ENCODE measurements at regions not wholly inside any gene's neighbourhood (a gene's known extent, or its start where the extent isn't known, plus 50 kb on each side); places are given as distances from the start of the nearest gene placed in this dataset.
"Not testable (repeated sequence)": the region's sequence is repeated elsewhere in the genome, so short reads cannot be mapped to it uniquely, and the experiment has no call there.

GRCh38 chr22:25404928-25405816 is 159.3 kb upstream of the GRK3 start:
- intact Hi-C loops (cut with DNase I, micrococcal nuclease), result no loop called here
- DNase-seq (peak; percentile 78 to 87), ATAC-seq (peak; percentile 71)

- intact Hi-C loops (cut with DNase I, micrococcal nuclease), result no loop called here
- no peak for ATAC-seq
- no peak for DNase-seq
These were observed 158.5 kb upstream of the GRK3 start for GRCh38 chr22:25405841-25406509.

DNA sequence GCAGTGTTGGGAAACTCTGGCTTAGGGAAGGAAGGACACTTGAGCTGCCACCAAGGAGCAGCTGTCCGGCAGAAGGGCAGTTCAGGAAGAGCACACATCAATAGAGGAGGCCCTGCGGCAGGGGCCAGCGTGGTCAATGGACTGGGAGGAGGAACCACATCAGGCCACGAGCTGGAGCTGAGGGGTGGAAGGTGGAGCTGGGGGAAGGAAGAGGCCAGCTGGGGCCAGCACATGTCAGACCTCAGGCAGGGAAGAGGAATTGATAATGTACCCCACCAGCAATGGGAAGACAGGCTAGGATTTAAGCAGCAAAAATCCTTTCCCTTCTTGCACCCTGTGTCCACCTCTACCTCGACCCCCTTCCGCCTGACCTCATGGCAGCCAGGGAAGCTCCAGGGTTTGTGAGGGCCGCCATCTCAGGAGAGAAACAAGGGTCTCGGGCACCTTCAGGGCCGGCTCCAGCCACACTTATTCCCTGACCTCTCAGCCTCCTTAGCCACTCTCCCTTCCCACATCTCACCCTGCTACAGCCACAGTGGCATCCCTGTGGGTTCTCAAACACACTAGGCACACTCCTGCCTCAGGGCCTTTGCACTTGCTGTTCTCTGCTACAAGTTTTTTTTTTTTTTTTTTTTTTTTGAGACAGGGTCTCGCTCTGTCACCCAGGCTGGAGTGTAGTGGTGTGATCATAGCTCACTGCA is 157.8 kb upstream of the GRK3 start:
- ATAC-seq, result no peak
- intact Hi-C loops (cut with DNase I, micrococcal nuclease), result no loop called here
- peak in 1 of 2 donors; percentile 60 for DNase-seq

- ATAC-seq (no peak), DNase-seq (no peak)
- intact Hi-C loops (cut with DNase I, micrococcal nuclease), result no loop called here
These were observed 157.1 kb upstream of the GRK3 start for GRCh38 chr22:25407226-25407858.

DNA sequence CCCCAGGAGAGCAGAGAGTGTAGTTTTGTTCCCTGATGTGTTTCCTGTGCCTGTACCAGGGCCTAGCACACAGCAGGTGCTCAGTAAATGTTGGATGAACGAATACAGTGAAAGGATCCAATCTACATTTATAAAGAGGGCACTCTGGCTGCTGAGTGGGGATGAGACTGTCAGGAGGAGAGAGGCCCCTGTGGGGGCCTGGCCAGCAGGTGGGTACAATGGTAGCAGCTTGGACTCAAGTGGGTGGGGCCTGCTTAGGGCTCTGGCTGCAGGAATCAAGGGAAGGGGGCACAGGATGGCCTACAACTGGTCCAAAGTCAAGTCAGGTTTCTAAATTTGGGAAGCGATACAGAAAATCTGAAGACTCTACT is 156.6 kb upstream of the GRK3 start:
- DNase-seq (no peak), ATAC-seq (no peak)
- intact Hi-C loops (cut with DNase I, micrococcal nuclease), result no loop called here

DNA sequence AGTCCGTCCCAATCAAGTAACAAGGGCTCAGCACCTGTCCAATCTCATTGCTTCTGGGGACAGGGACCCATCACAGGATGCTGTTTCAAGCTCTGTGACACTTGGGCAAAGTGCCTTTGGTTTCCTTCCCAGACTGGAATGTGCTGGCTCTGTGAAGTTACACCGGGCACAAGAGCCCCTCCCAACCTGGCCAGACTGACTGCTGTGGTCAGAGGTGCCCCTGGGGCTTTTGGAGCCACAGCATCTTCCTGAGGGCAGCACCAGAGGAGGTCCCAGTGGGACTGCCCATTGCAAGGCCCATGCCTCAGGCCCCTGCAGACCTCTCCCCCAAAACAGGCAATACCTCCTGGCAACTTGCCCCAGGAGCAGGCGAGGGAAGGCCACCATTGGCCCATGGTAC is 155.2 kb upstream of the GRK3 start:
- DNase-seq, result no peak
- intact Hi-C loops (cut with DNase I, micrococcal nuclease), result no loop called here
- no peak for ATAC-seq

- DNase-seq, result no peak
- no peak for ATAC-seq
- intact Hi-C loops (cut with DNase I, micrococcal nuclease), result no loop called here
These were observed 153.6 kb upstream of the GRK3 start for GRCh38 chr22:25410849-25411248.

DNA sequence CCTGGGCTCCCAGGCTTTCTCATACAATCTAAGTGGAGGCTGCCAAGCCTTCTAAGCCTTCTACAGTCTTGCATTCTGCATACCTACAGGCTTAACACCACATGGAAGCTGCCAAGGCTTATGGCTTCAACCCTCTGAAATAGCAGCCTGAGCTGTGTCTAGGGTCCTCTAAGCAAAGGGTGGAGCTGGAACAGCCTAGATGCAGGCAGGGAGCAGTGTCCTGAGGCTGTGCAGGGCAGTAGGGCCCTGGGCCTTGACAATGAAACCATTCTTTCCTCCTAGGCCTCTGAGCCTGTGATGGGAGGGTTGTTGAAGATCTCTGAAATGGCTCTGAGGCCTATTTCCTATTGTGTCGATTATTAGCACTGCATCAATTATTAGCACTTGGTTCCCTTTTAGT is 150.9 kb upstream of the GRK3 start:
- ATAC-seq, result no peak
- intact Hi-C loops (cut with DNase I, micrococcal nuclease), result no loop called here
- DNase-seq, result no peak

- intact Hi-C loops (cut with DNase I, micrococcal nuclease); ATAC-seq; DNase-seq: not testable (repeated sequence)
These were observed 148.7 kb upstream of the GRK3 start for GRCh38 chr22:25415731-25416130.

GRCh38 chr22:25417826-25418225 is 146.6 kb upstream of the GRK3 start:
- ATAC-seq; intact Hi-C loops (cut with DNase I, micrococcal nuclease): not testable (repeated sequence)

DNA sequence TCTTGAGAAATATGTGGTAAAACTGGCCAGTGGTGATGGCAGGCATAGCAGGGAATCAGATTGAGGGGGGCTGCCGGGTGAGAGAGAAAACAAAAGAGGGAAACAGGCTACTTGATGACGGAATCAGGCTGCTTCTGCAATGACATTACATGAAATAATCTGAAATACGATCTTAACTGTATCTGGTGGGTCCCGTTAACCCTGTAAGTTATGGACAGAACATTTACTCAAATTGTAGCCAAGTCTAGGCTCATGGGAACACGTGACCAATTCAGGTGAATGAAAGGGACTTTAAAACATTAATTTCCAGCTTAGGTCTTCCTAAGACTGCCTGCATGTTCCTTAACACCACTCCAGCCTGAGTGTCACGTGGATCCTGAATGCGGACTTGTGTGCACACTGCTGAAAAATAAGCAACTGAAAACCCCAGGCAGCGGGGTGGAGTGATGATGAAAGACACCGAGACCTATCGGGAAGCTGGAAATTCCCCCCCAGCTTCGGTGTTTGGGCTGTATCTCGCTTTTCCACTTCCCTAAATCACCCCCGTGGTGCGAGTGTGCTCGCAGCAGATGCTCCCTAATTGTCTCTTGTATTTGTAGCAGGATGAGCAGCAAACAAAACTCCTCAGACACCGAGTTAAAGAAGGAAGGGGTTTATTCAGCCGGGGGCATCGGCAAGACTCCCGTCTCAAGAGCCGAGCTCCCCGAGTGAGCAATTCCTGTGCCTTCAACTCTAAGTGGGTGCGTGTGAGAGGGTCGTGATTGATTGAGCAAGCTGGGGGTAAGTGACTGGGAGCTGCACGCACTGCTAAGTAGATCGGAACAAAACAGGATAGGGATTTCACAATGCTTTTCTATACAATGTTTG is 145.0 kb upstream of the GRK3 start:
- intact Hi-C loops (cut with DNase I, micrococcal nuclease), result no loop called here
- DNase-seq, result peak; percentile 40 to 66
- peak; percentile 56 for ATAC-seq

More at GRCh38 chr22:25417826-25418225, 146.6 kb upstream of the GRK3 start:
- not testable (repeated sequence) for DNase-seq

- ATAC-seq, result peak; percentile 64
- DNase-seq; intact Hi-C loops (cut with DNase I, micrococcal nuclease): not testable (repeated sequence)
These were observed 144.4 kb upstream of the GRK3 start for GRCh38 chr22:25420114-25420441.

GRCh38 chr22:25420471-25420924 is 144.0 kb upstream of the GRK3 start:
- intact Hi-C loops (cut with DNase I, micrococcal nuclease), result no loop called here
- peak; percentile 38 for ATAC-seq
- no peak for DNase-seq

GRCh38 chr22:25420925-25421904 is 143.3 kb upstream of the GRK3 start:
- peak in 1 of 2 donors; percentile 36 for DNase-seq
- intact Hi-C loops (cut with DNase I, micrococcal nuclease), result no loop called here
- peak; percentile 67 for ATAC-seq

GRCh38 chr22:25426530-25427308 is 137.8 kb upstream of the GRK3 start:
- DNase-seq; intact Hi-C loops (cut with DNase I, micrococcal nuclease); ATAC-seq: not testable (repeated sequence)

- DNase-seq; intact Hi-C loops (cut with DNase I, micrococcal nuclease); ATAC-seq: not testable (repeated sequence)
These were observed 132.7 kb upstream of the GRK3 start for GRCh38 chr22:25431637-25432342.
